Heart right ventricle (tissue), 16 donors: ENCODE measurements at regions not wholly inside any gene's neighbourhood (a gene's known extent, or its start where the extent isn't known, plus 50 kb on each side); places are given as distances from the start of the nearest gene placed in this dataset.

Experiments
- ATAC-seq, 8 donors: fragments of 200-7000 bp; cut with Tn5 transposase; one replicate each; pipeline ENCODE4 v1.9.1; 2020; ENCODE audit warnings: mild to moderate bottlenecking in 8 of 8, moderate library complexity in 8 of 8, moderate number of reproducible peaks in 1 of 8
- DNase-seq, 2 donors: peaks; one replicate each; pipeline ENCODE4 v3.0.0-alpha.2; 2020
- H3K27ac ChIP-seq, 10 donors: fragments of 200-600 bp; sonication (generic) in 2 of 10; one replicate each; pipeline versions ENCODE4 v1.5.0 to v1.8.0; 2020 to 2022; ENCODE audit warnings: mild to moderate bottlenecking in 3 of 10
- H3K27me3 ChIP-seq, 7 donors: fragments of 200-600 bp; one replicate each; pipeline ENCODE4 v1.8.0; 2021 to 2022; ENCODE audit warnings: mild to moderate bottlenecking in 2 of 7
- H3K36me3 ChIP-seq, 9 donors: fragments of 200-600 bp; sonication (generic) in 1 of 9; one replicate each; pipeline versions ENCODE4 v1.5.0 to v1.8.0; 2020 to 2022; ENCODE audit warnings: mild to moderate bottlenecking in 2 of 9
- H3K4me1 ChIP-seq, 9 donors: fragments of 200-600 bp; sonication (generic) in 1 of 9; one replicate each; pipeline versions ENCODE4 v1.5.0 to v1.8.0; 2020 to 2022; ENCODE audit warnings: mild to moderate bottlenecking in 4 of 9
- H3K4me3 ChIP-seq, 10 donors: fragments of 200-600 bp; sonication (generic) in 2 of 10; one replicate each; pipeline versions ENCODE4 v1.5.0 to v1.8.0; 2020 to 2022; ENCODE audit warnings: mild to moderate bottlenecking in 7 of 10, moderate library complexity in 2 of 10
- H3K9me3 ChIP-seq, 11 donors: fragments of 200-600 bp in 10 of 11; sonication (generic) in 2 of 11; one replicate each; pipeline versions ENCODE4 v1.5.0 to v1.8.0; 2013 to 2022; ENCODE audit warnings: mild to moderate bottlenecking in 2 of 11, control low read depth in 1 of 11, moderate library complexity in 1 of 11
- WGBS, 2 donors: extraction: QIAGEN DNeasy Blood & Tissue Kit; methylation state at CpG; one replicate each; pipeline ENCODE4 v1.1.7; 2013; ENCODE audit warnings: inconsistent platforms in 1 of 2; 5-methylcytosine and 5-hydroxymethylcytosine counted together
- intact Hi-C, 10 donors: fragments of 100-400 bp; cut with DNase I; formaldehyde crosslinking; loops; one replicate each; pipeline versions ENCODE4 v1.11.1 to v1.14.2; 2022
- TF ChIP-seq, protein P1 (sequence below), 9 donors: fragments of 200-600 bp; sonication (generic) in 2 of 9; IDR thresholded peaks; one replicate each; pipeline versions ENCODE4 v1.5.0 to v1.8.0; 2021 to 2022; ENCODE audit warnings: antibody characterized with exemption in 9 of 9, mild to moderate bottlenecking in 5 of 9, moderate library complexity in 1 of 9
- donor health status: Arrhythmogenic right ventricular cardiomyopathy.
- donor health status: ischemic (EF 13 %, LVEDD 7.1; RV severe dilation, severe dysfunction).
- donor health status: healthy with polysubstance abuse.
- donor health status: DM: no; HTN: yes; CAD: no.
- donor health status: DM: no; HTN: no; CAD: no.
- donor health status: ischemic (EF 25% LVEDD 6.9; RV normal size, moderate dysfunction).
- donor health status: ischemic (EF 25% LVEDD 5.7; RV mildly dilated, moderate dysfunction).
- donor health status: healthy.
- donor health status: DM: yes; HTN: yes; CAD: no.
- donor health status: Ischemic cardiomyopathy.
- donor health status: ischemic (EF 35%, LVEDD 5.7; RV mildly dilated, moderate dysfunction).
- donor health status: nonischemic (EF 11% LVEDD 7.7; RV severe dilation, severe dysfunction).
- donor health status: DM: yes; HTN: yes; CAD: no.
- donor health status: PGD.
- donor health status: ischemic (EF 29% LVEDD 5.4; RV normal size, mild dysfunction).
- donor health status: nonischemic (EF 23%, LVEDD 6.1; RV moderate dilation, normal function).

DNA sequence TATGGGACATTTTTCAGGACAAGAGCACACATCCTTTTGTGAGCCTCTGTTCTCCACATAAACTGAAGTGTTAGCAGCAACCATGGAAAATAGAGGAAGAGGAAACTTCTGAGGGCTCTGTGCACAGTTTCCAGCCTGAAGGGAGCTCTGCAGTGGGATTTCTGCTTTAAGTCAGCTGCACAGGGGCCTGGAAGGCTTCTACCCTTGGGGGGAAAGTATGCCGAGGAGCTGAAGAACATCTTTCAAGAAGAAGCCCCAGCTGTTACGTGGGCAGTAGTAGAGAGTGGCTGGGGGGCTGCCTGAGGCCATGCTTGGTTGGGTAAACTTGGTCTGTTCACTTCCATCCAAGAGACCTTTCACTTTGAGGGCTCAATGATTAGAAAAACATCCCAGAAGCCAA, 82.7 kb upstream of the EED start:
- intact Hi-C loops, result no loop called here
- no peaks in the 10 kb centered on the region for H3K27me3 ChIP-seq
- ATAC-seq, result peak in 7 of 8 donors; percentile 6 to 51 (median 47)
- TF ChIP-seq, protein P1, sequence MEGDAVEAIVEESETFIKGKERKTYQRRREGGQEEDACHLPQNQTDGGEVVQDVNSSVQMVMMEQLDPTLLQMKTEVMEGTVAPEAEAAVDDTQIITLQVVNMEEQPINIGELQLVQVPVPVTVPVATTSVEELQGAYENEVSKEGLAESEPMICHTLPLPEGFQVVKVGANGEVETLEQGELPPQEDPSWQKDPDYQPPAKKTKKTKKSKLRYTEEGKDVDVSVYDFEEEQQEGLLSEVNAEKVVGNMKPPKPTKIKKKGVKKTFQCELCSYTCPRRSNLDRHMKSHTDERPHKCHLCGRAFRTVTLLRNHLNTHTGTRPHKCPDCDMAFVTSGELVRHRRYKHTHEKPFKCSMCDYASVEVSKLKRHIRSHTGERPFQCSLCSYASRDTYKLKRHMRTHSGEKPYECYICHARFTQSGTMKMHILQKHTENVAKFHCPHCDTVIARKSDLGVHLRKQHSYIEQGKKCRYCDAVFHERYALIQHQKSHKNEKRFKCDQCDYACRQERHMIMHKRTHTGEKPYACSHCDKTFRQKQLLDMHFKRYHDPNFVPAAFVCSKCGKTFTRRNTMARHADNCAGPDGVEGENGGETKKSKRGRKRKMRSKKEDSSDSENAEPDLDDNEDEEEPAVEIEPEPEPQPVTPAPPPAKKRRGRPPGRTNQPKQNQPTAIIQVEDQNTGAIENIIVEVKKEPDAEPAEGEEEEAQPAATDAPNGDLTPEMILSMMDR (IDR thresholded peaks at IDR 0.05), result no peak
- 59 to 61% methylated on average over 2 of the region's 2 CpGs for WGBS, 2 donors
- H3K36me3 ChIP-seq, result no peaks in the 10 kb centered on the region
- H3K4me1 ChIP-seq, result peaks cover 0 to 49% (median 24%) of the 10 kb centered on the region in 9 donors
- no peak for DNase-seq
- peak overlapping the region in 8 of 10 donors; percentile 45 to 87 (median 60) for H3K27ac ChIP-seq
- peaks cover 0 to 4% (median 0%) of the 10 kb centered on the region in 11 donors for H3K9me3 ChIP-seq
- no peak overlapping the region for H3K4me3 ChIP-seq

DNA sequence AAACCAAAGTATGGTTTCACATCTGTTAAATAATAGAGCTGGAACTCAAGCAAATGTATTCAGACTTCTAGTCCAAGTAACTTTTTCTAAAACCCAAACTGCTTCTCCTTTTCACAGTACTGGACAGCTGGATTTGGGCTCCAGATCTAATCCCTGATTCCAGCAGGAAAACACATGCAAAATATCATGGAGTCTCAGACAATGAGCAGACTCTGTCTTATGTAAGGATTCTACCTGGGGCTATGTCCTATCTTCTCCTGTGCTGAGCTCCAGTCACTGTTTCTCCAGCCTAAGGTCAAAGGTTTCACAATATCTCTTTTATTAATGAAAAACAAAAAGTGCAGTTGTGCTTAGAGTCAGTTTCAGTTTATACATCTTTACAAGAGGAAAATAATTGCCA, 83.2 kb upstream of the EED start:
- Histone ChIP-seq H3K4me3 (no peak overlapping the region), H3K27ac (peak overlapping the region in 8 of 10 donors; percentile 45 to 87 (median 60)), H3K9me3 (peaks cover 0 to 2% (median 0%) of the 10 kb centered on the region in 11 donors), H3K36me3 (no peaks in the 10 kb centered on the region), H3K27me3 (no peaks in the 10 kb centered on the region), H3K4me1 (peaks cover 0 to 53% (median 24%) of the 10 kb centered on the region in 9 donors)
- ATAC-seq (no peak), DNase-seq (no peak)
- TF ChIP-seq, protein P1 (IDR thresholded peaks at IDR 0.05), result no peak
- intact Hi-C loops, result no loop called here

DNA sequence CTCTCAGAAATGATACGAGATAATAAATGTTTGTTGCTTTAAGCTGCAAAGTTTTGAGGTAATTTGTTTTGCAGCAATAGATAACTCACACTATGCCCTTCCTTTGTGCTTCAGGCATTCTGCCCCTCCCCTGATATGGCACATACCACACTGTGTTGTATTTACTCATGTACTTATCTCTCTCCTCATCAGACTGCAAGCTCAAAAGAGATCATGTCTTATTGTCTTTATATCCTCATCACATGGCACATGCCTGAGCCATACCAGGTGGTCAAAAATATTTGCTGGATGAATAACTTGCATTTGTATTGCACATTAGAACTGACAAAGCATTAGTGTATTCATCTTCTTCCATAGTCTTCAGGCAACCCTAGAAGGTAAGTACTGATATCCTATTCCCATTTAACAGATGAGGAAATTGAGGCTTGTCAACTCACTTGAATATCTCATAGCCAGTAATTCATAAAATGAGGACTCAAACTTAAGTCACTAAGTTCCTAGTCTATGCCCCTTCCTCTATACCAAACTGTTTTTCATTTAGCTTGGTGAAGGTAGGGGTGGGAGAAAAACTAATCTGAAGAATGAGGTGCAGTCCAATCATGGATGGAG, 83.9 kb upstream of the EED start:
- no peak for ATAC-seq
- H3K27ac ChIP-seq, result peak overlapping the region in 3 of 10 donors; percentile 50 to 87 (median 74)
- intact Hi-C loops, result no loop called here
- DNase-seq, result no peak
- TF ChIP-seq, protein P1 (IDR thresholded peaks at IDR 0.05), result no peak
- WGBS, 2 donors, result 55 to 59% methylated on average over 1 of the region's 1 CpG
- no peaks in the 10 kb centered on the region for H3K9me3 ChIP-seq
- peaks cover 0 to 59% (median 24%) of the 10 kb centered on the region in 9 donors for H3K4me1 ChIP-seq
- H3K36me3 ChIP-seq, result no peaks in the 10 kb centered on the region
- no peak overlapping the region for H3K4me3 ChIP-seq
- H3K27me3 ChIP-seq, result no peaks in the 10 kb centered on the region

DNA sequence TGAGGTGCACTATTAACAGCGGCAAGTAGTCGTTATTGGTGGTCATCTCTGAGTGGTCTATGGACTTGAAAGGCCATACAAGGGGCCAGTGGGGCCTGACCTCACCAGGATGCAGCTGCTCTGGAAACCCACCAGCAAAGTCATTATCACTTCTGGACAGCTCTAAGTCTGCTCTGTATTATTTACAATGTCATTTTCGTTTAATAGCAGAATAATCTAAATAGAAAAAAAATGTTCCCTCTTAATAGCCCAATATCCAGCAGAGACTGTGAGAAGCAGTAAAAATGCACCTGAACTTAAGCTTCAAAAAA, 85.0 kb upstream of the EED start:
- TF ChIP-seq, protein P1 (IDR thresholded peaks at IDR 0.05), result no peak
- Histone ChIP-seq H3K27me3 (no peaks in the 10 kb centered on the region), H3K27ac (peak overlapping the region in 1 of 10 donors; percentile 44), H3K9me3 (no peaks in the 10 kb centered on the region), H3K36me3 (no peaks in the 10 kb centered on the region), H3K4me3 (no peak overlapping the region), H3K4me1 (peaks cover 0 to 58% (median 24%) of the 10 kb centered on the region in 9 donors)
- no peak for ATAC-seq
- WGBS, 2 donors, result 61 to 67% methylated on average over 3 of the region's 3 CpGs
- no peak for DNase-seq
- intact Hi-C loops, result no loop called here
